ENCODE measurements at regions not wholly inside any gene's neighbourhood (a gene's known extent, or its start where the extent isn't known, plus 50 kb on each side); places are given as distances from the start of the nearest gene placed in this dataset.

DNA sequence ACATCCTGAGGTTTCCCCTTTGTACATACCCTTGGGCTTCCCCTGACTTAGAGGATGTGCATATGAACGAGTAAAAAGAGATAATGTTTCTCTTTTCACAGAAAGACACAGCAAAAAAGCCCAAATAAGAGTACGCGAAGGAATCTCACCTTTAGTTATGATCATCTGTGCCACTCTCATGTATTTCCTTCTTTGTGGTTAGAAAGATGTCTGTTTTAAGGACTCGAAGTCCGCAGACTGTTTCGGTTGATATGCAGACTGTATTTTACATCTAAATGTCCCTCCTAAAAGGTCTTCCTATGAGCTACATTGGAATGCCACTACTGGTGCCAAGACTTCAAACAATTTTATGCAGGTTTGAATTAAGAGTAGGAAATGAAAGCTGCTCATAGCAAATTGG is 102.3 kb upstream of the GOT2 start:
- TF ChIP-seq, protein P1, sequence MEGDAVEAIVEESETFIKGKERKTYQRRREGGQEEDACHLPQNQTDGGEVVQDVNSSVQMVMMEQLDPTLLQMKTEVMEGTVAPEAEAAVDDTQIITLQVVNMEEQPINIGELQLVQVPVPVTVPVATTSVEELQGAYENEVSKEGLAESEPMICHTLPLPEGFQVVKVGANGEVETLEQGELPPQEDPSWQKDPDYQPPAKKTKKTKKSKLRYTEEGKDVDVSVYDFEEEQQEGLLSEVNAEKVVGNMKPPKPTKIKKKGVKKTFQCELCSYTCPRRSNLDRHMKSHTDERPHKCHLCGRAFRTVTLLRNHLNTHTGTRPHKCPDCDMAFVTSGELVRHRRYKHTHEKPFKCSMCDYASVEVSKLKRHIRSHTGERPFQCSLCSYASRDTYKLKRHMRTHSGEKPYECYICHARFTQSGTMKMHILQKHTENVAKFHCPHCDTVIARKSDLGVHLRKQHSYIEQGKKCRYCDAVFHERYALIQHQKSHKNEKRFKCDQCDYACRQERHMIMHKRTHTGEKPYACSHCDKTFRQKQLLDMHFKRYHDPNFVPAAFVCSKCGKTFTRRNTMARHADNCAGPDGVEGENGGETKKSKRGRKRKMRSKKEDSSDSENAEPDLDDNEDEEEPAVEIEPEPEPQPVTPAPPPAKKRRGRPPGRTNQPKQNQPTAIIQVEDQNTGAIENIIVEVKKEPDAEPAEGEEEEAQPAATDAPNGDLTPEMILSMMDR (IDR thresholded peaks at IDR 0.05; ENCODE audit: unreplicated experiment): no peak
- intact Hi-C loops (cut with micrococcal nuclease): no loop called here
- Mint-ChIP-seq H3K9me3 (ENCODE audit: unreplicated experiment) (no peaks in the 10 kb centered on the region), H3K4me3 (ENCODE audit: unreplicated experiment) (no peak overlapping the region), H3K27me3 (ENCODE audit: insufficient read depth, unreplicated experiment) (no peaks in the 10 kb centered on the region), H3K4me1 (ENCODE audit: insufficient read depth, unreplicated experiment) (peaks cover 9% of the 10 kb centered on the region), H3K36me3 (ENCODE audit: insufficient read depth, unreplicated experiment) (no peaks in the 10 kb centered on the region), H3K27ac (ENCODE audit: low read depth, unreplicated experiment) (no peak overlapping the region)
- ChIA-PET POLR2A (no interaction called here), CTCF (no interaction called here)
- no TSS peak for BruUV-seq (replicated peaks)
- no peak for DNase-seq (ENCODE audit: unreplicated experiment)

DNA sequence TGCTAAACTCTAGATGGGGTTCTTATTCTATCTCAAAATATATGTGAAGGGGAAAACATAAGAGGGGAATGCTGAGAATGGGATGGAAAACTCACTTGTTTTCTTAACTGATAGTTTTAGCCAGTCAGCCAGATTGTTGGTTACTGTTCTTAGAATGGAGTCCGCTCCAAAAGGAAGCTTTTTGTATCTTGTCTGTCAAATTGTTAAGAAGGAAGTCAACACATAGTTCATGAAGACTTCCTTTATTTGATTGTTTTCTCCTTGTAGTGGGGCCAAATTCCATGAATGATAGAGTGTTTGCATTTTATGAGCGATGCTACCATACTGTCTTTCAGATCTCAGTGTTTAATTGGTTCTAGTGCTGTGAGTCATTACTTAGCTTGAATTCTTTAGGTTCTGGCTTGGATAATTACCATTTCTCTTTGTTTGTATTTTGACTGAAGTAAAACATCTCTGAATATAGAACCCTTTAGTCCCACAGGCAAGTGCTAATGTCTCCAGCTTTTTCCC is 98.3 kb upstream of the GOT2 start:
- peaks cover 9% of the 10 kb centered on the region for H3K4me1 Mint-ChIP-seq (ENCODE audit: insufficient read depth, unreplicated experiment)
- H3K4me3 Mint-ChIP-seq (ENCODE audit: unreplicated experiment): no peak overlapping the region
- no peaks in the 10 kb centered on the region for H3K27me3 Mint-ChIP-seq (ENCODE audit: insufficient read depth, unreplicated experiment)
- H3K27ac Mint-ChIP-seq (ENCODE audit: low read depth, unreplicated experiment): no peak overlapping the region
- BruUV-seq (replicated peaks): no TSS peak
- no peaks in the 10 kb centered on the region for H3K9me3 Mint-ChIP-seq (ENCODE audit: unreplicated experiment)
- intact Hi-C loops (cut with micrococcal nuclease): no loop called here
- no peaks in the 10 kb centered on the region for H3K36me3 Mint-ChIP-seq (ENCODE audit: insufficient read depth, unreplicated experiment)
- ChIA-PET POLR2A (no interaction called here), CTCF (interaction anchor here (0.7 to 1.0 kb wide), 2 partner anchors 19 to 23 kb away, joined by 3 read pairs; no protein-coding TSS in a partner anchor)
- TF ChIP-seq, protein P1 (IDR thresholded peaks at IDR 0.05; ENCODE audit: unreplicated experiment): no peak
- no peak for DNase-seq (ENCODE audit: unreplicated experiment)

DNA sequence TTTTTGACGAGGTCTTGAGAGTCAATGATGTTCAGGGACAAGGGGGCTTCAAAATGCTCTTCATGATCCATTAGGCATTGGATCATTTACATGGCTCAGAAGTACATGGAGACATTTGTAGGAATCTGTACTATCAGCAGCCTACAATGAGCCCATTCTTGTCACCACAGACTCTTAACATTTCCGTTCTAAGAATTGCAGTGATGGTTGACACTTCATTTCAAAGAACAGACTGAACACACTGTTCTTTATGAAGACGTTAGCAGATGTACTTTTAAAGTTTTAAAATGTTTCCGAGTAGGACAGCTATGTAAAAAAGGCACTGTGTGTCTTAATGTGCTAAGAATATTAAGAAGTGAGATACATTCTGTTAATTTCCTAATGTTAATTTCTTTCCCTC is 97.3 kb upstream of the GOT2 start:
- DNase-seq (ENCODE audit: unreplicated experiment): no peak
- intact Hi-C loops (cut with micrococcal nuclease): no loop called here
- no peaks in the 10 kb centered on the region for H3K27me3 Mint-ChIP-seq (ENCODE audit: insufficient read depth, unreplicated experiment)
- TF ChIP-seq, protein P1 (IDR thresholded peaks at IDR 0.05; ENCODE audit: unreplicated experiment): no peak
- no TSS peak for BruUV-seq (replicated peaks)
- ChIA-PET POLR2A (no interaction called here), CTCF (interaction anchor here (0.7 kb wide), 1 partner anchor 175 kb away, joined by 3 read pairs; no protein-coding TSS in a partner anchor)
- H3K4me1 Mint-ChIP-seq (ENCODE audit: insufficient read depth, unreplicated experiment): peaks cover 8% of the 10 kb centered on the region
- H3K36me3 Mint-ChIP-seq (ENCODE audit: insufficient read depth, unreplicated experiment): no peaks in the 10 kb centered on the region
- no peak overlapping the region for H3K27ac Mint-ChIP-seq (ENCODE audit: low read depth, unreplicated experiment)
- H3K9me3 Mint-ChIP-seq (ENCODE audit: unreplicated experiment): no peaks in the 10 kb centered on the region
- H3K4me3 Mint-ChIP-seq (ENCODE audit: unreplicated experiment): no peak overlapping the region

DNA sequence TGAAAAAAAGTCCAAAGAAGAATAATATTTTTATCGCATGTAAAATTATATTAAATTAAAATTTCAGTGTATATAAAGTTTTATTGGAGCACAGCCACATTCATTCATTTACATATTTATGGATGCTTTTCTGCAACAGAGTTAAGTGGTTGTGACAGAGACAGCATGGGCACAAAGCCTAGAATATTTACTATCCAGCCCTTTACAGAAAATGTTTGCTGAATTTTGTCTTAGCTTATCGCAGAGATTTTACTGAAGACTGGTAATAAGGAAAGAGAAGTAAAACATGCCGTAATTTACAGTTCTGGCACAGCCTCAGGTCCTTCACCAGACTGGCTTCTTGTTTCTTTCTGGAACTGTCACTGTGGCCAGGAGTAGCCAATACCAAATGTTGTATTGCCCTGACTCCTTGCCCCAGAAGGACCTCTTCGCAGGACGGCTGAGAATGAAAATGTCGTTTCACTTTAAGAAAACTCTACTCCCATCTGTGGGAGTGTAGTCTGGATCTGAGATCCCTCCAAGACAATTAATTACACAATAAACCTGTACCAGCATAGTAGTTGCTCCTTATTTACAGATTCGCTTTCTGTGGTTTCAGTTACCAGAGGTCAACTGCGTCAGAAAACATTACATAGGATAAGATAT is 94.9 kb upstream of the GOT2 start:
- POLR2A ChIA-PET: no interaction called here
- no peaks in the 10 kb centered on the region for H3K27me3 Mint-ChIP-seq (ENCODE audit: insufficient read depth, unreplicated experiment)
- no peaks in the 10 kb centered on the region for H3K36me3 Mint-ChIP-seq (ENCODE audit: insufficient read depth, unreplicated experiment)
- BruUV-seq (replicated peaks): no TSS peak
- H3K27ac Mint-ChIP-seq (ENCODE audit: low read depth, unreplicated experiment): no peak overlapping the region
- no peak overlapping the region for H3K4me3 Mint-ChIP-seq (ENCODE audit: unreplicated experiment)
- intact Hi-C loops (cut with micrococcal nuclease): no loop called here
- no peak for DNase-seq (ENCODE audit: unreplicated experiment)
- CTCF ChIA-PET: no interaction called here
- H3K9me3 Mint-ChIP-seq (ENCODE audit: unreplicated experiment): peaks cover 8% of the 10 kb centered on the region
- H3K4me1 Mint-ChIP-seq (ENCODE audit: insufficient read depth, unreplicated experiment): peaks cover 1% of the 10 kb centered on the region
- TF ChIP-seq, protein P1 (IDR thresholded peaks at IDR 0.05; ENCODE audit: unreplicated experiment): no peak
